H1 (cell line): ENCODE measurements at regions not wholly inside any gene's neighbourhood (a gene's known extent, or its start where the extent isn't known, plus 50 kb on each side); places are given as distances from the start of the nearest gene placed in this dataset.

Experiments used
- CTCF ChIA-PET: fragments of 300-600 bp; sonication (Branson Sonifier 250); formaldehyde crosslinking; loops from one replicate; lab custom pipeline; 2021; ENCODE audit not compliant: partially characterized antibody; lab: Charles Lee
- POLR2A ChIA-PET: fragments of 300-600 bp; sonication (Branson Sonifier 250); formaldehyde crosslinking; loops from one replicate; lab custom pipeline; 2021; ENCODE audit warnings: inconsistent platforms; ENCODE audit not compliant: partially characterized antibody; lab: Charles Lee
- DNase-seq, 2 experiments: peaks; one replicate each; pipeline versions ENCODE4 v3.0.0 to v3.0.0-alpha.2; 2010 to 2022; ENCODE audit warnings: low spot score in 2 of 2, low read depth in 1 of 2, mixed read lengths in 1 of 2
- FAIRE-seq: peaks from 2 replicates; lab custom pipeline; 2011; peaks lifted over from hg19 to GRCh38; lab: Jason Lieb, UNC
- H2AFZ ChIP-seq: 2 replicates; pipeline ENCODE4 v1.8.1; 2012; ENCODE audit warnings: low read length, inconsistent platforms
- H2AK5ac ChIP-seq: 2 replicates; pipeline ENCODE4 v1.6.1; 2013; ENCODE audit warnings: low read depth, low read length
- H2BK120ac ChIP-seq: replicated peaks from 2 replicates; pipeline ENCODE3; 2013; ENCODE audit warnings: low read depth, low read length, inconsistent platforms
- H2BK12ac ChIP-seq: 2 replicates; pipeline ENCODE4 v1.6.1; 2013; ENCODE audit warnings: low read depth, low read length
- H2BK15ac ChIP-seq: 2 replicates; pipeline ENCODE4 v1.6.1; 2013; ENCODE audit warnings: low read length
- H2BK20ac ChIP-seq: 2 replicates; pipeline ENCODE4 v1.6.1; 2013; ENCODE audit warnings: low read length
- H2BK5ac ChIP-seq: 2 replicates; pipeline ENCODE4 v1.6.1; 2013; ENCODE audit warnings: low read depth, low read length
- H3K14ac ChIP-seq: 2 replicates; pipeline ENCODE4 v1.6.1; 2013; ENCODE audit warnings: inconsistent platforms; ENCODE audit not compliant: insufficient read length
- H3K18ac ChIP-seq: 2 replicates; pipeline ENCODE4 v1.6.1; 2013; ENCODE audit warnings: low read length; ENCODE audit errors: extremely low read depth
- H3K23ac ChIP-seq: 2 replicates; pipeline ENCODE4 v1.6.1; 2013; ENCODE audit warnings: inconsistent platforms; ENCODE audit not compliant: insufficient read length
- H3K23me2 ChIP-seq: 2 replicates; pipeline ENCODE4 v1.6.1; 2013; ENCODE audit warnings: low read depth, low read length
- H3K27ac ChIP-seq: 2 replicates; pipeline ENCODE4 v1.6.1; 2011; ENCODE audit warnings: low read depth, low read length, inconsistent platforms
- H3K27me3 ChIP-seq, 4 experiments: replicated peaks in 1 of 4; 1 replicate in 1 of 4; 2 replicates in 3 of 4; pipeline versions ENCODE4 v1.6.1 to v1.8.1; 2011 to 2013; ENCODE audit warnings: low read length in 3 of 4, mild to moderate bottlenecking in 3 of 4, inconsistent platforms in 2 of 4, mixed read lengths in 2 of 4, moderate library complexity in 1 of 4; ENCODE audit not compliant: control insufficient read depth in 3 of 4, insufficient read depth in 3 of 4; ENCODE audit errors: extremely low read depth in 1 of 4
- H3K36me3 ChIP-seq, 4 experiments: 2 replicates each; pipeline versions ENCODE4 v1.6.1 to v1.8.1; 2011 to 2013; ENCODE audit warnings: mild to moderate bottlenecking in 4 of 4, low read length in 3 of 4, moderate library complexity in 2 of 4, control low read depth in 1 of 4, inconsistent platforms in 1 of 4; ENCODE audit not compliant: insufficient read depth in 4 of 4, control insufficient read depth in 2 of 4
- H3K4ac ChIP-seq: replicated peaks from 2 replicates; pipeline ENCODE3; 2013; ENCODE audit warnings: low read length, low read depth, mixed read lengths, inconsistent platforms; ENCODE audit not compliant: insufficient read length
- H3K4me1 ChIP-seq, 4 experiments: replicated peaks in 1 of 4; 1 replicate in 1 of 4; 2 replicates in 3 of 4; pipeline versions ENCODE4 v1.6.1 to v1.8.1; 2011 to 2013; ENCODE audit warnings: low read length in 3 of 4, inconsistent platforms in 2 of 4, mixed read lengths in 1 of 4; ENCODE audit not compliant: insufficient read depth in 4 of 4, control insufficient read depth in 3 of 4
- H3K4me2 ChIP-seq, 2 experiments: 2 replicates each; pipeline versions ENCODE4 v1.6.1 to v1.8.1; 2011 to 2013; ENCODE audit warnings: low read depth in 2 of 2, low read length in 2 of 2, control low read depth in 1 of 2, inconsistent platforms in 1 of 2, mild to moderate bottlenecking in 1 of 2; ENCODE audit not compliant: insufficient read depth in 1 of 2
- H3K4me3 ChIP-seq, 4 experiments: fragments of 200-600, 300-600 bp in 1 of 4; sonication (generic), shearing (Covaris generic), sonication (Bioruptor Twin) in 1 of 4; 2 replicates each; pipeline versions ENCODE4 v1.5.1 to v1.8.1; 2011 to 2016; ENCODE audit warnings: low read length in 4 of 4, low read depth in 3 of 4, control low read depth in 2 of 4, inconsistent platforms in 2 of 4, mild to moderate bottlenecking in 2 of 4, mixed read lengths in 1 of 4, moderate library complexity in 1 of 4; ENCODE audit not compliant: insufficient read depth in 2 of 4; ENCODE audit errors: extremely low read depth in 1 of 4
- H3K56ac ChIP-seq: replicated peaks from 2 replicates; pipeline ENCODE3; 2013; ENCODE audit warnings: low read depth, mild to moderate bottlenecking, mixed read lengths, low read length, inconsistent platforms; ENCODE audit not compliant: insufficient read length
- H3K79me1 ChIP-seq: 2 replicates; pipeline ENCODE4 v1.6.1; 2013; ENCODE audit warnings: low read depth, low read length, control low read depth
- H3K79me2 ChIP-seq, 2 experiments: 2 replicates each; pipeline versions ENCODE4 v1.6.1 to v1.8.1; 2012 to 2013; ENCODE audit warnings: low read length in 2 of 2, mild to moderate bottlenecking in 2 of 2, inconsistent platforms in 1 of 2; ENCODE audit not compliant: insufficient read depth in 2 of 2, control insufficient read depth in 1 of 2
- H3K9ac ChIP-seq, 4 experiments: replicated peaks in 1 of 4; 1 replicate in 1 of 4; 2 replicates in 3 of 4; pipeline versions ENCODE4 v1.6.1 to v1.8.1; 2011 to 2013; ENCODE audit warnings: low read depth in 3 of 4, low read length in 3 of 4, control low read depth in 2 of 4, mild to moderate bottlenecking in 2 of 4, moderate library complexity in 2 of 4, inconsistent platforms in 1 of 4; ENCODE audit errors: extremely low read depth in 1 of 4
- H3K9me3 ChIP-seq, 2 experiments: 2 replicates each; pipeline versions ENCODE4 v1.6.1 to v1.8.1; 2012 to 2013; ENCODE audit warnings: mild to moderate bottlenecking in 2 of 2, moderate library complexity in 2 of 2, control low read depth in 1 of 2, inconsistent platforms in 1 of 2, low read depth in 1 of 2, low read length in 1 of 2, mixed read lengths in 1 of 2; ENCODE audit not compliant: insufficient read depth in 2 of 2
- H4K20me1 ChIP-seq, 2 experiments: replicated peaks in 1 of 2; 2 replicates each; pipeline versions ENCODE3 to v1.8.1; 2011 to 2013; ENCODE audit warnings: inconsistent platforms in 2 of 2, low read length in 2 of 2, mild to moderate bottlenecking in 1 of 2; ENCODE audit not compliant: insufficient read depth in 2 of 2, control insufficient read depth in 1 of 2
- H4K5ac ChIP-seq: 2 replicates; pipeline ENCODE4 v1.6.1; 2013; ENCODE audit warnings: low read length, low read depth, mixed read lengths, inconsistent platforms; ENCODE audit not compliant: insufficient read length
- H4K8ac ChIP-seq: 2 replicates; pipeline ENCODE4 v1.8.0; 2013; ENCODE audit warnings: mild to moderate bottlenecking, moderate library complexity, low read length, inconsistent platforms; ENCODE audit not compliant: insufficient read depth; ENCODE audit errors: extremely low read depth
- H4K91ac ChIP-seq: replicated peaks from 2 replicates; pipeline ENCODE3; 2013; ENCODE audit warnings: low read length, mixed read lengths, inconsistent platforms; ENCODE audit not compliant: insufficient read length
- BACH1 ChIP-seq: IDR thresholded peaks from 2 replicates; pipeline ENCODE4 v1.6.1; 2012; ENCODE audit warnings: low read length, improper control_type of control experiment
- CBX8 ChIP-seq: fragments of 300-800, 300-1000 bp; sonication (generic); IDR thresholded peaks from 2 replicates; pipeline ENCODE4 v1.7.1; 2016; ENCODE audit warnings: low read depth, low read length, borderline replicate concordance
- EZH2 ChIP-seq: fragments of 200-600 bp; sonication (generic); IDR thresholded peaks from 2 replicates; pipeline ENCODE4 v1.7.1; 2012; ENCODE audit warnings: low read depth, mild to moderate bottlenecking, moderate library complexity, low read length, inconsistent platforms; ENCODE audit not compliant: severe bottlenecking
- GTF2F1 ChIP-seq: IDR thresholded peaks from 2 replicates; pipeline ENCODE4 v1.6.1; 2012; ENCODE audit warnings: low read depth, low read length, improper control_type of control experiment, borderline replicate concordance
- HDAC2 ChIP-seq, 2 experiments: fragments of 300-600 bp in 1 of 2; sonication (generic) in 1 of 2; IDR thresholded peaks; 2 replicates each; pipeline ENCODE4 v1.6.1; 2011 to 2012; ENCODE audit warnings: low read depth in 2 of 2, low read length in 2 of 2, mild to moderate bottlenecking in 2 of 2, moderate library complexity in 2 of 2, borderline replicate concordance in 1 of 2, inconsistent platforms in 1 of 2
- KDM5A ChIP-seq: fragments of 200-600 bp; IDR thresholded peaks from 2 replicates; pipeline ENCODE4 v1.7.1; 2012; ENCODE audit warnings: mild to moderate bottlenecking, low read length, inconsistent platforms, mixed read lengths
- MAFK ChIP-seq: IDR thresholded peaks from 2 replicates; pipeline ENCODE4 v1.6.1; 2012; ENCODE audit warnings: low read depth, mild to moderate bottlenecking, improper control_type of control experiment, low read length
- PHF8 ChIP-seq: fragments of 200-600 bp; sonication (generic); conservative IDR thresholded peaks from 2 replicates; pipeline ENCODE4 v1.7.1; 2012; ENCODE audit warnings: low read depth, mild to moderate bottlenecking, inconsistent platforms, low read length, moderate library complexity
- POLR2AphosphoS5 ChIP-seq: IDR thresholded peaks from 2 replicates; pipeline ENCODE4 v1.6.1; 2011; ENCODE audit warnings: low read depth, low read length
- SAP30 ChIP-seq: fragments of 300-600 bp; sonication (generic); IDR thresholded peaks from 2 replicates; pipeline ENCODE4 v1.7.1; 2012; ENCODE audit warnings: low read length, moderate library complexity, mild to moderate bottlenecking, inconsistent platforms; ENCODE audit not compliant: insufficient read depth, insufficient replicate concordance
- SIN3A ChIP-seq, 2 experiments: IDR thresholded peaks in 1 of 2; conservative IDR thresholded peaks in 1 of 2; 2 replicates each; pipeline ENCODE4 v1.6.1; 2011 to 2012; ENCODE audit warnings: low read length in 2 of 2, improper control_type of control experiment in 1 of 2, low read depth in 1 of 2, mild to moderate bottlenecking in 1 of 2
- SP2 ChIP-seq: IDR thresholded peaks from 2 replicates; pipeline ENCODE4 v1.6.1; 2012; ENCODE audit warnings: mild to moderate bottlenecking, low read length, inconsistent platforms
- SRF ChIP-seq: IDR thresholded peaks from 2 replicates; pipeline ENCODE4 v1.6.1; 2011; ENCODE audit warnings: mild to moderate bottlenecking, low read depth, low read length, moderate library complexity
- TCF12 ChIP-seq: IDR thresholded peaks from 2 replicates; pipeline ENCODE4 v1.6.1; 2011; ENCODE audit warnings: low read depth, mild to moderate bottlenecking, low read length
- TEAD4 ChIP-seq: IDR thresholded peaks from 2 replicates; pipeline ENCODE4 v1.6.1; 2012; ENCODE audit warnings: low read depth, low read length, inconsistent platforms, mixed read lengths

GRCh38 chr5:158530115-158530514 lies 569.6 kb downstream of the EBF1 start:
- H3K27me3 ChIP-seq: no peaks in the 10 kb centered on the region
- no peak for DNase-seq
- H3K18ac ChIP-seq: no peak overlapping the region
- H3K36me3 ChIP-seq: no peaks in the 10 kb centered on the region
- no peak overlapping the region for H3K4ac ChIP-seq
- H3K4me3 ChIP-seq: no peak overlapping the region
- no peak overlapping the region for H3K27ac ChIP-seq
- H2BK5ac ChIP-seq: no peak overlapping the region
- H3K4me2 ChIP-seq: no peak overlapping the region
- no peaks in the 10 kb centered on the region for H3K79me2 ChIP-seq
- TF ChIP-seq SAP30 (no peak), POLR2AphosphoS5 (no peak), MAFK (no peak), TEAD4 (no peak), EZH2 (no peak), HDAC2 (IDR thresholded peaks at IDR 0.05; ENCODE audit: borderline replicate concordance in 1 of 2, low read depth in 2 of 2, low read length in 2 of 2) (no peak), SP2 (no peak), SRF (no peak), GTF2F1 (no peak), KDM5A (no peak), BACH1 (no peak), PHF8 (no peak), CBX8 (no peak), TCF12 (no peak), SIN3A (conservative IDR thresholded peaks at IDR 0.05 in 1 of 2, IDR thresholded peaks at IDR 0.05 in 1 of 2; ENCODE audit: low read depth in 1 of 2, low read length in 2 of 2) (no peak)
- H2AK5ac ChIP-seq: no peak overlapping the region
- no peak overlapping the region for H4K8ac ChIP-seq
- no peak overlapping the region for H3K14ac ChIP-seq
- H3K23ac ChIP-seq: no peak overlapping the region
- H4K5ac ChIP-seq: no peak overlapping the region
- H4K91ac ChIP-seq: no peak overlapping the region
- H2BK15ac ChIP-seq: no peak overlapping the region
- no peak overlapping the region for H2BK120ac ChIP-seq
- ChIA-PET CTCF (interaction anchor here (1.0 kb wide), 1 partner anchor 83 kb away, joined by 3 read pairs; no protein-coding TSS in a partner anchor), POLR2A (no interaction called here)
- no peaks in the 10 kb centered on the region for H3K9me3 ChIP-seq
- H2BK12ac ChIP-seq: no peak overlapping the region
- FAIRE-seq: no peak
- no peak overlapping the region for H2BK20ac ChIP-seq
- no peak overlapping the region for H2AFZ ChIP-seq
- no peaks in the 10 kb centered on the region for H4K20me1 ChIP-seq
- no peaks in the 10 kb centered on the region for H3K23me2 ChIP-seq
- H3K79me1 ChIP-seq: no peaks in the 10 kb centered on the region
- no peak overlapping the region for H3K56ac ChIP-seq
- no peaks in the 10 kb centered on the region for H3K4me1 ChIP-seq
- H3K9ac ChIP-seq: no peak overlapping the region
